HG02610 (cell line): ENCODE measurements at regions not wholly inside any gene's neighbourhood (a gene's known extent, or its start where the extent isn't known, plus 50 kb on each side); places are given as distances from the start of the nearest gene placed in this dataset.
A peak's percentile ranks its signal among the peaks of the same experiment; 100 is the strongest.
"Not testable (repeated sequence)": the region's sequence is repeated elsewhere in the genome, so short reads cannot be mapped to it uniquely, and the experiment has no call there.

ENCODE experiments used
- ATAC-seq: cut with Tn5 transposase; IDR thresholded peaks from one replicate; pipeline ENCODE4 v1.9.1; 2021; ENCODE audit warnings: mild to moderate bottlenecking, moderate library complexity; ENCODE audit not compliant: unreplicated experiment

- no peak for ATAC-seq
Measured at GRCh38 chr16:58963479-58963878, 229.4 kb upstream of the GOT2 start.

- ATAC-seq, result no peak
Measured at GRCh38 chr16:58962811-58963210, 228.7 kb upstream of the GOT2 start.

GRCh38 chr16:58960484-58960883, 226.4 kb upstream of the GOT2 start:
- ATAC-seq, result no peak

- no peak for ATAC-seq
Measured at GRCh38 chr16:58960034-58960433, 225.9 kb upstream of the GOT2 start.

GRCh38 chr16:58958749-58959148, 224.6 kb upstream of the GOT2 start:
- ATAC-seq, result no peak

GRCh38 chr16:58948244-58948643, 214.1 kb upstream of the GOT2 start:
- ATAC-seq, result no peak

GRCh38 chr16:58940609-58941008, 206.5 kb upstream of the GOT2 start:
- ATAC-seq, result no peak

- no peak for ATAC-seq
Measured at GRCh38 chr16:58938811-58939210, 204.7 kb upstream of the GOT2 start.

- no peak for ATAC-seq
Measured at GRCh38 chr16:58937661-58938060, 203.5 kb upstream of the GOT2 start.

- ATAC-seq, result no peak
Measured at GRCh38 chr16:58933186-58933585, 199.1 kb upstream of the GOT2 start.

GRCh38 chr16:58931436-58931835, 197.3 kb upstream of the GOT2 start:
- no peak for ATAC-seq

GRCh38 chr16:58923094-58923493, 189.0 kb upstream of the GOT2 start:
- ATAC-seq, result no peak

GRCh38 chr16:58913456-58913855, 179.3 kb upstream of the GOT2 start:
- ATAC-seq, result no peak

GRCh38 chr16:58912571-58912970, 178.5 kb upstream of the GOT2 start:
- no peak for ATAC-seq

- ATAC-seq, result no peak
Measured at GRCh38 chr16:58906981-58907715, 173.0 kb upstream of the GOT2 start.

GRCh38 chr16:58904291-58904690, 170.2 kb upstream of the GOT2 start:
- no peak for ATAC-seq

- ATAC-seq, result no peak
Measured at GRCh38 chr16:58889516-58889915, 155.4 kb upstream of the GOT2 start.

GRCh38 chr16:58885528-58886170, 151.5 kb upstream of the GOT2 start:
- peak; percentile 72 for ATAC-seq

GRCh38 chr16:58884141-58884540, 150.0 kb upstream of the GOT2 start:
- no peak for ATAC-seq

GRCh38 chr16:58883131-58883530, 149.0 kb upstream of the GOT2 start:
- no peak for ATAC-seq

- ATAC-seq, result peak; percentile 91
Measured at GRCh38 chr16:58882292-58882691, 148.2 kb upstream of the GOT2 start.

- not testable (repeated sequence) for ATAC-seq
Measured at GRCh38 chr16:58878641-58879040, 144.5 kb upstream of the GOT2 start.

GRCh38 chr16:58866935-58867334, 132.8 kb upstream of the GOT2 start:
- ATAC-seq, result no peak
